Lung (tissue), 11 donors: ENCODE measurements at regions not wholly inside any gene's neighbourhood (a gene's known extent, or its start where the extent isn't known, plus 50 kb on each side); places are given as distances from the start of the nearest gene placed in this dataset.

Experiments
- ATAC-seq: fragments of 200-7000 bp; cut with Tn5 transposase; one replicate; pipeline ENCODE4 v1.9.1; 2020; ENCODE audit warnings: moderate number of reproducible peaks; ENCODE audit not compliant: insufficient read depth, low FRiP score
- DNase-seq, 3 donors: peaks; one replicate each; pipeline ENCODE4 v3.0.0-alpha.2; 2013 to 2017
- H3K27ac ChIP-seq, 2 donors: one replicate each; pipeline ENCODE4 v1.5.1; 2013; ENCODE audit warnings: mild to moderate bottlenecking in 2 of 2, moderate library complexity in 2 of 2, control low read depth in 1 of 2, inconsistent platforms in 1 of 2, low read depth in 1 of 2, low read length in 1 of 2
- H3K27me3 ChIP-seq, 3 donors: one replicate each; pipeline ENCODE4 v1.5.1; 2013; ENCODE audit warnings: low read length in 2 of 3; ENCODE audit not compliant: control insufficient read depth in 3 of 3, insufficient read depth in 3 of 3
- H3K36me3 ChIP-seq, 4 donors: one replicate each; pipeline ENCODE4 v1.5.1; 2013; ENCODE audit warnings: low read length in 4 of 4, mild to moderate bottlenecking in 1 of 4, moderate library complexity in 1 of 4; ENCODE audit not compliant: control insufficient read depth in 4 of 4, insufficient read depth in 4 of 4
- H3K4me1 ChIP-seq, 5 donors: one replicate each; pipeline ENCODE4 v1.5.1; 2013; ENCODE audit warnings: low read length in 5 of 5, mild to moderate bottlenecking in 2 of 5, moderate library complexity in 1 of 5; ENCODE audit not compliant: control insufficient read depth in 5 of 5, insufficient read depth in 5 of 5
- H3K4me3 ChIP-seq: one replicate; pipeline ENCODE4 v1.5.1; 2013; ENCODE audit warnings: mild to moderate bottlenecking, control low read depth, moderate library complexity
- H3K9ac ChIP-seq, 2 donors: one replicate each; pipeline ENCODE4 v1.5.1; 2013; ENCODE audit warnings: low read length in 2 of 2, control low read depth in 1 of 2; ENCODE audit not compliant: insufficient read depth in 1 of 2
- H3K9me3 ChIP-seq, 4 donors: one replicate each; pipeline ENCODE4 v1.5.1; 2013; ENCODE audit warnings: low read length in 3 of 4, mild to moderate bottlenecking in 1 of 4, moderate library complexity in 1 of 4; ENCODE audit not compliant: control insufficient read depth in 4 of 4, insufficient read depth in 3 of 4
- WGBS, 2 donors: extraction: QIAGEN DNeasy Blood & Tissue Kit; methylation state at CpG; one replicate each; pipeline ENCODE4 v1.1.7; 2013; 5-methylcytosine and 5-hydroxymethylcytosine counted together
- TF ChIP-seq, protein P1 (sequence below): IDR thresholded peaks from 2 replicates; pipeline ENCODE4 v1.5.1; 2012; ENCODE audit warnings: mild to moderate bottlenecking; ENCODE audit errors: control extremely low read depth, extremely low read depth
- donor health status: control.
- donor health status: control.
- donor health status: Bipolar disorder and iron deficiency.
- donor health status: healthy.
- donor health status: DM: yes; HTN: yes; CAD: no.

DNA sequence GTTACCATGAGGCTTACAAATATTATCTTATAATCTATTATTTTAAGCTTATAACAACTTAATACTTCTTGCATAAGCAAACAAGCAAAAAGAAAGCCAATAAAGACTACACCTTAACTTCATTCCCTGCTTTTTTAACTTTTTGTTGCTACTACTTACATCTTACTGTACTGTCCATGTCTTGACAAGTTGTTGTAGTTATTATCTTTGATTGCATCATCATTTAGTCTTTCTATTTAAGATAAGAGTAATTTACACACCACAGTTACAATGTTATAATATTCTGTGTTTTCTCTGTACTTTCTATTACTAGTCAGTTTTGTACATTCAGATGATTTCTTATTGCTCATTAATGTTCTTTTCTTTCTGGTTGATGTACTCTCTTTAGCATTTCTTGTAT is 346.6 kb downstream of the SMARCA1 start:
- ATAC-seq: no peak
- Histone ChIP-seq H3K27ac (no peak overlapping the region), H3K9ac (no peak overlapping the region), H3K27me3 (no peaks in the 10 kb centered on the region), H3K4me3 (no peak overlapping the region), H3K9me3 (peaks cover 0 to 5% (median 0%) of the 10 kb centered on the region in 4 donors), H3K4me1 (no peaks in the 10 kb centered on the region), H3K36me3 (peaks cover 0 to 4% (median 0%) of the 10 kb centered on the region in 4 donors)
- no peak for DNase-seq
- TF ChIP-seq, protein P1, sequence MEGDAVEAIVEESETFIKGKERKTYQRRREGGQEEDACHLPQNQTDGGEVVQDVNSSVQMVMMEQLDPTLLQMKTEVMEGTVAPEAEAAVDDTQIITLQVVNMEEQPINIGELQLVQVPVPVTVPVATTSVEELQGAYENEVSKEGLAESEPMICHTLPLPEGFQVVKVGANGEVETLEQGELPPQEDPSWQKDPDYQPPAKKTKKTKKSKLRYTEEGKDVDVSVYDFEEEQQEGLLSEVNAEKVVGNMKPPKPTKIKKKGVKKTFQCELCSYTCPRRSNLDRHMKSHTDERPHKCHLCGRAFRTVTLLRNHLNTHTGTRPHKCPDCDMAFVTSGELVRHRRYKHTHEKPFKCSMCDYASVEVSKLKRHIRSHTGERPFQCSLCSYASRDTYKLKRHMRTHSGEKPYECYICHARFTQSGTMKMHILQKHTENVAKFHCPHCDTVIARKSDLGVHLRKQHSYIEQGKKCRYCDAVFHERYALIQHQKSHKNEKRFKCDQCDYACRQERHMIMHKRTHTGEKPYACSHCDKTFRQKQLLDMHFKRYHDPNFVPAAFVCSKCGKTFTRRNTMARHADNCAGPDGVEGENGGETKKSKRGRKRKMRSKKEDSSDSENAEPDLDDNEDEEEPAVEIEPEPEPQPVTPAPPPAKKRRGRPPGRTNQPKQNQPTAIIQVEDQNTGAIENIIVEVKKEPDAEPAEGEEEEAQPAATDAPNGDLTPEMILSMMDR: no peak

DNA sequence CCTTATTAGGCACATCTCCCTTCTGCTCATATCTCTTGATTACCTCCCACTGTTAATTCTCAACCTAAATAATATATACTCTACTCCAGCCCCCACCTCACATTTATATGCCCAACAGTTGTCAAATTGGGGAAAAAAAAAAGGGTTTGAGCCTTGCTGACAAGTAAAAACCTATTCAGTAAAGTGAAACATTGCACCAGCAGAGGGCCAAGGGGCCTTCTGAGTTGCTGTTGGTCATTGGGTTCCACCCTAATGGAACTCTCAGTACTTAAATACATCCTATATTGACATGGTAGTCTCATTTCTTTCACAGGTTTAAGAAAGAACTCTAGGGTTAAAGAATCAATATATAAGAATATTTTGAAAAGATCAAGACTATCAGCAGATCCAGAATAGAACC is 362.2 kb downstream of the SMARCA1 start:
- ATAC-seq: no peak
- no peaks in the 10 kb centered on the region for H3K4me1 ChIP-seq
- H3K27me3 ChIP-seq: no peaks in the 10 kb centered on the region
- DNase-seq: no peak
- no peaks in the 10 kb centered on the region for H3K9me3 ChIP-seq
- TF ChIP-seq, protein P1: no peak
- H3K36me3 ChIP-seq: no peaks in the 10 kb centered on the region
- H3K4me3 ChIP-seq: no peak overlapping the region
- no peak overlapping the region for H3K27ac ChIP-seq
- H3K9ac ChIP-seq: no peak overlapping the region

DNA sequence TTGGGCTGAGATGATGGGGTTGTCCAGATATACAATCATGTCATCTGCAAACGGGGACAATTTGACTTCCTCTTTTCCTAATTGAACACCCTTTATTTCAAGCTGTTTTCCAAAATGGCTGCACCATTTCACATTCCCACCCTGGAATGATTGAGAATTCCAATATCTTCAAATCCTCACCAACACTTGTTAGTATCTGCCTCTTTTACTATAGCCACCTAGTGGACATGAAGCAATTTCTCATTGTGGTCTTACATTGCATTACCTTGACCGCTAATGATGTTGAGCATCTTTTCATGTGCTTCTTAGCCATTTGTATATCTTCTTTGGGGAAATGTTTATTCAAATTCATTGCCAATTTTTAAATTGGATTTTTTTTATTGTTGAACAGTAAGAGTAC is 364.8 kb downstream of the SMARCA1 start:
- WGBS, 2 donors: 76 to 95% methylated on average over 2 of the region's 2 CpGs
- no peak overlapping the region for H3K9ac ChIP-seq
- H3K4me1 ChIP-seq: no peaks in the 10 kb centered on the region
- DNase-seq: no peak
- TF ChIP-seq, protein P1: no peak
- no peaks in the 10 kb centered on the region for H3K9me3 ChIP-seq
- ATAC-seq: no peak
- no peak overlapping the region for H3K4me3 ChIP-seq
- no peak overlapping the region for H3K27ac ChIP-seq
- H3K36me3 ChIP-seq: no peaks in the 10 kb centered on the region
- H3K27me3 ChIP-seq: no peaks in the 10 kb centered on the region

DNA sequence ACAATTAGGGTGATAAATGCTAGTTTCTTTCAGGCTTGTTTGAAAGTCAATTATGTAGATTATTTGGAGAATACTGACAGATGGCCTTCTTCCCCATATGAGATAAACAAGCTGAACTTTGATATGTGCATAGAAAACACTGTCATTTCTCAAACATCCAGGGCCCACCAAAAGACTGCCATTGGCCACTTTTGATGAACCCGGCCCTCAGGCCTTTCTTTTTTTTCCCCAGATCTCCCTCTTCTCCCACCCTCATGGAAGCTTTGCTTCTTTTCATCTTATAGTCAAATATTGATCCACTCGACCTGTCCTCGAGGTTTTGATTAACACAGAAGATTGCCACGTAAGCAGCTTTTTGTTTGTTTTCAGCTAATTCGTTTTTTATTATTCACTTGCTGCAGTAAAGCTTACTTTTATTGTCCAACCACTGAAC is 377.4 kb downstream of the SMARCA1 start:
- no peaks in the 10 kb centered on the region for H3K27me3 ChIP-seq
- no peaks in the 10 kb centered on the region for H3K9me3 ChIP-seq
- H3K4me1 ChIP-seq: no peaks in the 10 kb centered on the region
- H3K4me3 ChIP-seq: no peak overlapping the region
- no peak overlapping the region for H3K27ac ChIP-seq
- TF ChIP-seq, protein P1: no peak
- ATAC-seq: no peak
- no peak for DNase-seq
- no peak overlapping the region for H3K9ac ChIP-seq
- no peaks in the 10 kb centered on the region for H3K36me3 ChIP-seq
- 56 to 61% methylated on average over 5 of the region's 5 CpGs for WGBS, 2 donors
